ENCODE measurements at regions not wholly inside any gene's neighbourhood (a gene's known extent, or its start where the extent isn't known, plus 50 kb on each side); places are given as distances from the start of the nearest gene placed in this dataset.

- TF ChIP-seq SP1 (IDR thresholded peaks at IDR 0.05; ENCODE audit: low read depth, low read length): no peak
- TF ChIP-seq HDAC2 (IDR thresholded peaks at IDR 0.05; ENCODE audit: borderline replicate concordance in 1 of 2, low read depth in 2 of 2, low read length in 2 of 2): no peak
- TF ChIP-seq NRF1 (IDR thresholded peaks at IDR 0.05; ENCODE audit: low read depth, low read length): no peak
These were observed 1044.0 kb upstream of the ADGRL4 start (continued) for GRCh38 chr1:80050523-80050922.

Measured in H1 (cell line).